Panc1 (cell line): ENCODE measurements at regions not wholly inside any gene's neighbourhood (a gene's known extent, or its start where the extent isn't known, plus 50 kb on each side); places are given as distances from the start of the nearest gene placed in this dataset.

ENCODE experiments used
- ATAC-seq: fragments of 200-7000 bp; cut with Tn5 transposase; 2 replicates; pipeline ENCODE4 v1.9.1; 2020; ENCODE audit warnings: mild to moderate bottlenecking, moderate library complexity
- BruUV-seq: library from RNA; stranded (reverse); fragments of 400-500 nt; replicated peaks from 2 replicates; lab custom pipeline; 2021; lab: Mats Ljungman, UMichigan
- CTCF ChIA-PET: fragments of 300-600 bp; sonication (Branson Sonifier 250); formaldehyde crosslinking; loops from one replicate; lab custom pipeline; 2022; ENCODE audit warnings: antibody characterized with exemption; lab: Charles Lee
- POLR2A ChIA-PET: fragments of 300-600 bp; sonication (Branson Sonifier 250); formaldehyde crosslinking; loops from one replicate; lab custom pipeline; 2022; ENCODE audit warnings: antibody characterized with exemption; lab: Charles Lee
- DNase-seq: peaks from one replicate; pipeline ENCODE4 v3.0.0-alpha.2; 2010; ENCODE audit warnings: low read depth, low spot score
- H3K27ac ChIP-seq: 2 replicates; pipeline ENCODE4 v1.5.1; 2011; ENCODE audit warnings: mild to moderate bottlenecking, low read length, inconsistent platforms
- H3K27me3 ChIP-seq: fragments of 200-500 bp; sonication (Bioruptor generic); 2 replicates; pipeline ENCODE4 v1.6.0; 2014; ENCODE audit warnings: low read length, inconsistent platforms; ENCODE audit not compliant: control insufficient read depth, insufficient read depth
- H3K36me3 ChIP-seq: fragments of 200-500 bp; sonication (Bioruptor generic); 2 replicates; pipeline ENCODE4 v1.5.1; 2014; ENCODE audit warnings: inconsistent platforms, mild to moderate bottlenecking, low read length, moderate library complexity; ENCODE audit not compliant: control insufficient read depth, insufficient read depth
- H3K4me1 ChIP-seq: 2 replicates; pipeline ENCODE4 v1.5.1; 2011; ENCODE audit warnings: inconsistent platforms, mild to moderate bottlenecking, low read length, moderate library complexity; ENCODE audit not compliant: control insufficient read depth, insufficient read depth
- H3K4me3 ChIP-seq, 2 experiments: 2 replicates each; pipeline ENCODE4 v1.5.1; 2011 to 2012; ENCODE audit warnings: low read depth in 2 of 2, low read length in 2 of 2, mild to moderate bottlenecking in 2 of 2, inconsistent platforms in 1 of 2, moderate library complexity in 1 of 2
- H3K9me3 ChIP-seq: fragments of 200-500 bp; sonication (Bioruptor generic); 2 replicates; pipeline ENCODE4 v1.5.1; 2014; ENCODE audit warnings: low read depth, mild to moderate bottlenecking, inconsistent platforms, low read length, moderate library complexity; ENCODE audit not compliant: control insufficient read depth, insufficient read depth
- CTCF ChIP-seq: fragments of 450-650 bp; IDR thresholded peaks from 2 replicates; pipeline ENCODE4 v1.5.1; 2017; ENCODE audit warnings: mild to moderate bottlenecking
- POLR2AphosphoS5 ChIP-seq: IDR thresholded peaks from 2 replicates; pipeline ENCODE4 v1.6.1; 2012; ENCODE audit warnings: mild to moderate bottlenecking, low read depth, low read length, moderate library complexity
- REST ChIP-seq, 2 experiments: IDR thresholded peaks; 2 replicates each; pipeline ENCODE4 v1.6.1; 2011 to 2012; ENCODE audit warnings: low read depth in 2 of 2, control low read depth in 1 of 2, low read length in 1 of 2, mild to moderate bottlenecking in 1 of 2, moderate library complexity in 1 of 2; ENCODE audit not compliant: insufficient read depth in 1 of 2
- SIN3A ChIP-seq: IDR thresholded peaks from 2 replicates; pipeline ENCODE4 v1.6.1; 2012; ENCODE audit warnings: low read depth, mild to moderate bottlenecking, low read length, moderate library complexity, borderline replicate concordance; ENCODE audit not compliant: insufficient read depth
- TCF7L2 ChIP-seq: IDR thresholded peaks from 2 replicates; pipeline ENCODE4 v1.6.1; 2011; ENCODE audit warnings: mild to moderate bottlenecking, low read depth, low read length, inconsistent platforms
- in situ Hi-C: cut with HindIII; loops from 2 replicates; pipeline ENCODE4 v1.10.0; 2016; ENCODE audit warnings: low sequenced_read_pairs, low pct_unique_long_range_greater_than_20kb
- intact Hi-C: fragments of 100-400 bp; cut with micrococcal nuclease; formaldehyde crosslinking; loops from one replicate; pipeline ENCODE4 v1.10.0; 2022; ENCODE audit not compliant: unreplicated experiment

- ChIA-PET CTCF (no interaction called here), POLR2A (no interaction called here)
- TF ChIP-seq POLR2AphosphoS5 (no peak), REST (IDR thresholded peaks at IDR 0.05; ENCODE audit: insufficient read depth in 1 of 2, low read depth in 2 of 2, low read length in 1 of 2) (no peak), TCF7L2 (no peak), SIN3A (no peak), CTCF (no peak)
- DNase-seq (no peak), ATAC-seq (no peak)
- BruUV-seq, result no TSS peak
- H3K4me3 ChIP-seq, result no peak overlapping the region
- in situ Hi-C loops (no loop called here), intact Hi-C loops (no loop called here)
- H3K27me3 ChIP-seq, result peaks cover 51% of the 10 kb centered on the region
- H3K36me3 ChIP-seq, result no peaks in the 10 kb centered on the region
- H3K27ac ChIP-seq, result no peak overlapping the region
- H3K4me1 ChIP-seq, result no peaks in the 10 kb centered on the region
- no peaks in the 10 kb centered on the region for H3K9me3 ChIP-seq
Observed at GRCh38 chr11:119924017-119924416, 195.0 kb upstream of the NECTIN1 start.

- TF ChIP-seq REST (IDR thresholded peaks at IDR 0.05; ENCODE audit: insufficient read depth in 1 of 2, low read depth in 2 of 2, low read length in 1 of 2), result no peak
- no peak for TF ChIP-seq SIN3A
- no peak for TF ChIP-seq POLR2AphosphoS5
- TF ChIP-seq TCF7L2, result no peak
- TF ChIP-seq CTCF, result no peak
- peaks cover 57% of the 10 kb centered on the region for H3K27me3 ChIP-seq
- ChIA-PET POLR2A (no interaction called here), CTCF (no interaction called here)
- no peak for DNase-seq
- no peaks in the 10 kb centered on the region for H3K9me3 ChIP-seq
- H3K27ac ChIP-seq, result no peak overlapping the region
- no TSS peak for BruUV-seq
- H3K36me3 ChIP-seq, result no peaks in the 10 kb centered on the region
- intact Hi-C loops, result no loop called here
- ATAC-seq, result no peak
- H3K4me3 ChIP-seq, result no peak overlapping the region
- H3K4me1 ChIP-seq, result no peaks in the 10 kb centered on the region
- in situ Hi-C loops, result no loop called here
Observed at GRCh38 chr11:119921571-119921970, 192.6 kb upstream of the NECTIN1 start.
